Skeletal muscle cell (primary cell): ENCODE measurements at regions not wholly inside any gene's neighbourhood (a gene's known extent, or its start where the extent isn't known, plus 50 kb on each side); places are given as distances from the start of the nearest gene placed in this dataset.
"Not testable (repeated sequence)": the region's sequence is repeated elsewhere in the genome, so short reads cannot be mapped to it uniquely, and the experiment has no call there.

Experiments used
- DNase-seq: peaks from one replicate; pipeline ENCODE4 v3.0.0-alpha.2; 2010; ENCODE audit warnings: low read depth
- H3K4me3 ChIP-seq: 2 replicates; pipeline ENCODE4 v1.5.1; 2011; ENCODE audit warnings: low read depth, mild to moderate bottlenecking, control low read depth, low read length, moderate library complexity

GRCh38 chr2:175253871-175254270, 72.4 kb upstream of the ATP5MC3 start:
- H3K4me3 ChIP-seq = no peak overlapping the region
- DNase-seq = no peak

- no peak for DNase-seq
- H3K4me3 ChIP-seq = no peak overlapping the region
Measured at GRCh38 chr2:175251425-175252041, 70.0 kb upstream of the ATP5MC3 start.

- DNase-seq = no peak
- H3K4me3 ChIP-seq = no peak overlapping the region
Measured at GRCh38 chr2:175247159-175247558, 65.6 kb upstream of the ATP5MC3 start.

- no peak overlapping the region for H3K4me3 ChIP-seq
- DNase-seq = no peak
Measured at GRCh38 chr2:175244697-175245096, 63.2 kb upstream of the ATP5MC3 start.

- H3K4me3 ChIP-seq = no peak overlapping the region
- DNase-seq = no peak
Measured at GRCh38 chr2:175241691-175242090, 60.2 kb upstream of the ATP5MC3 start.

GRCh38 chr2:175240033-175240432, 58.5 kb upstream of the ATP5MC3 start:
- DNase-seq, H3K4me3 ChIP-seq: not testable (repeated sequence)

GRCh38 chr2:175236930-175237329, 55.4 kb upstream of the ATP5MC3 start:
- DNase-seq = no peak
- no peak overlapping the region for H3K4me3 ChIP-seq

- no peak for DNase-seq
- H3K4me3 ChIP-seq = no peak overlapping the region
Measured at GRCh38 chr2:175234650-175235049, 53.1 kb upstream of the ATP5MC3 start.

GRCh38 chr2:175234153-175234552, 52.6 kb upstream of the ATP5MC3 start:
- no peak overlapping the region for H3K4me3 ChIP-seq
- DNase-seq = no peak

- DNase-seq = peak; percentile 27
- H3K4me3 ChIP-seq = no peak overlapping the region
Measured at GRCh38 chr2:175233135-175233719, 51.7 kb upstream of the ATP5MC3 start.
